NB4 (cell line): ENCODE measurements at regions not wholly inside any gene's neighbourhood (a gene's known extent, or its start where the extent isn't known, plus 50 kb on each side); places are given as distances from the start of the nearest gene placed in this dataset.
"Not testable (repeated sequence)": the region's sequence is repeated elsewhere in the genome, so short reads cannot be mapped to it uniquely, and the experiment has no call there.

Experiments used
- DNase-seq: peaks from one replicate; pipeline ENCODE4 v3.0.0; 2010; ENCODE audit warnings: low read depth
- H3K4me3 ChIP-seq: one replicate; pipeline ENCODE4 v1.5.1; 2011; ENCODE audit warnings: mild to moderate bottlenecking, low read depth, low read length, moderate library complexity
- MYC ChIP-seq: IDR thresholded peaks from 2 replicates; pipeline ENCODE4 v1.6.1; 2011; ENCODE audit warnings: low read depth, low read length
- POLR2A ChIP-seq: IDR thresholded peaks from 2 replicates; pipeline ENCODE4 v1.6.1; 2011; ENCODE audit warnings: mild to moderate bottlenecking; ENCODE audit not compliant: insufficient read length; ENCODE audit errors: extremely low read depth
- TF ChIP-seq, protein P1 (sequence below): IDR thresholded peaks from one replicate; pipeline ENCODE4 v1.5.1; 2012; ENCODE audit warnings: low read depth, low read length
- TF ChIP-seq, protein P2 (sequence below): IDR thresholded peaks from 2 replicates; pipeline ENCODE4 v1.6.1; 2011; ENCODE audit warnings: low read depth, low read length

DNA sequence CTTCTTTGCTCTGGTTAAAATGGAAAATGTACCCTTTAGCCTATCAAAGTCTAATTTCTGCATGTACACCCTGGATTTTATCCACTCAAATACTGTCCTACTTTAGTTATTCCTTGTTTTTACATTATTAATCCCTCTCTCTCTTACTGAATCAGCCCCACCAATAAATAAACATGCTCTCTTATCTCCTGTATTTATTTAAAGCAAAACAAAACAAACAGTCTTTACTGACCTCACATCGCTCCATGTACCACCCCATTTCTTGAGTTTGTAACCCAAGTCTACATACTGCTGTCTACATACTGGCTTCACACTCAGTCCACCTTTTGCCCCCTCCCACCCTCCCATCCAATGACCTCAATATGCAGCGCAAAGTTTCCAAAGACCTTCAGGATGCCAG, 113.3 kb upstream of the RORA start:
- H3K4me3 ChIP-seq, result no peak overlapping the region
- TF ChIP-seq MYC (no peak), POLR2A (no peak)
- TF ChIP-seq, protein P1, sequence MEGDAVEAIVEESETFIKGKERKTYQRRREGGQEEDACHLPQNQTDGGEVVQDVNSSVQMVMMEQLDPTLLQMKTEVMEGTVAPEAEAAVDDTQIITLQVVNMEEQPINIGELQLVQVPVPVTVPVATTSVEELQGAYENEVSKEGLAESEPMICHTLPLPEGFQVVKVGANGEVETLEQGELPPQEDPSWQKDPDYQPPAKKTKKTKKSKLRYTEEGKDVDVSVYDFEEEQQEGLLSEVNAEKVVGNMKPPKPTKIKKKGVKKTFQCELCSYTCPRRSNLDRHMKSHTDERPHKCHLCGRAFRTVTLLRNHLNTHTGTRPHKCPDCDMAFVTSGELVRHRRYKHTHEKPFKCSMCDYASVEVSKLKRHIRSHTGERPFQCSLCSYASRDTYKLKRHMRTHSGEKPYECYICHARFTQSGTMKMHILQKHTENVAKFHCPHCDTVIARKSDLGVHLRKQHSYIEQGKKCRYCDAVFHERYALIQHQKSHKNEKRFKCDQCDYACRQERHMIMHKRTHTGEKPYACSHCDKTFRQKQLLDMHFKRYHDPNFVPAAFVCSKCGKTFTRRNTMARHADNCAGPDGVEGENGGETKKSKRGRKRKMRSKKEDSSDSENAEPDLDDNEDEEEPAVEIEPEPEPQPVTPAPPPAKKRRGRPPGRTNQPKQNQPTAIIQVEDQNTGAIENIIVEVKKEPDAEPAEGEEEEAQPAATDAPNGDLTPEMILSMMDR, result no peak
- TF ChIP-seq, protein P2, sequence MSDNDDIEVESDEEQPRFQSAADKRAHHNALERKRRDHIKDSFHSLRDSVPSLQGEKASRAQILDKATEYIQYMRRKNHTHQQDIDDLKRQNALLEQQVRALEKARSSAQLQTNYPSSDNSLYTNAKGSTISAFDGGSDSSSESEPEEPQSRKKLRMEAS, result no peak
- DNase-seq, result no peak

DNA sequence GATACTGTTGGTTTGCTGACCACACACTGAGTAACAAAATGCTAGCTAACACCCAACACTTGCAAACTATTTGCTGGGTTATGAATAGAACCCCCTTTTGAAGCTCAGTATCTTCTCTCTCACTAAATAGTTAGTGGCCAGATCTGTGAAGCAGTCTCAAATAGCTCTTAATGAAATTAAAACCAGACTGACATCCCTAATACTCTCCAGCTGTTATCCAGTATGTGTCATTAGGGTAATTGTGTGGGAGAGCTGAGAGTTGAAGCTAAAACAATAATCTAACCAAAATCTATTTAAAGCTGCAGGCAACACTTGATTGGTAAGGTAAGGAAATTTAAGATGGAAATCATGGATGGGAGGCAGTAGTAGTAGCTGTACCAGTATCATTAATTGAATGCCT, 110.4 kb upstream of the RORA start:
- TF ChIP-seq, protein P1, result no peak
- TF ChIP-seq POLR2A (no peak), MYC (no peak)
- TF ChIP-seq, protein P2, result no peak
- H3K4me3 ChIP-seq, result no peak overlapping the region
- no peak for DNase-seq

DNA sequence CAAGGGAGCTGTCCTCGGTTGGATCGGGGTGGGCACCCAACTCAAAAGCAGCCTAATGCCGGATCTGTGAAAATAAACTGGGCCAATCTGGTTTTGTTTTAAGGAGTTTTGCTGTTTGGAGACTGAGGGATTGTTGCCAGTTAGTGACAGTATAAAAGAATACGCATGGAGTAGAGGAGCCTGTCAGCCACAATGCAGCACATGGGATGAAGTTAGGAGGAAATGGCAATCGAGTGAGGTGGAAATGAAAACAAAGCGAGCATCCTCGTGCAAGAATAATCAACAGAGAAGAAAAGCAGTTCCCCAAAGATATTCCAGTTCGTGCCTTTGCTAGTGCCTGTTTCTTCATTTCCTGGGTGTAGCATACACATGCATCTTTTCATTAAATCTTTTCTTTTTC, 108.4 kb upstream of the RORA start:
- TF ChIP-seq POLR2A (no peak), MYC (no peak)
- TF ChIP-seq, protein P1, result no peak
- TF ChIP-seq, protein P2, result no peak
- no peak overlapping the region for H3K4me3 ChIP-seq

DNA sequence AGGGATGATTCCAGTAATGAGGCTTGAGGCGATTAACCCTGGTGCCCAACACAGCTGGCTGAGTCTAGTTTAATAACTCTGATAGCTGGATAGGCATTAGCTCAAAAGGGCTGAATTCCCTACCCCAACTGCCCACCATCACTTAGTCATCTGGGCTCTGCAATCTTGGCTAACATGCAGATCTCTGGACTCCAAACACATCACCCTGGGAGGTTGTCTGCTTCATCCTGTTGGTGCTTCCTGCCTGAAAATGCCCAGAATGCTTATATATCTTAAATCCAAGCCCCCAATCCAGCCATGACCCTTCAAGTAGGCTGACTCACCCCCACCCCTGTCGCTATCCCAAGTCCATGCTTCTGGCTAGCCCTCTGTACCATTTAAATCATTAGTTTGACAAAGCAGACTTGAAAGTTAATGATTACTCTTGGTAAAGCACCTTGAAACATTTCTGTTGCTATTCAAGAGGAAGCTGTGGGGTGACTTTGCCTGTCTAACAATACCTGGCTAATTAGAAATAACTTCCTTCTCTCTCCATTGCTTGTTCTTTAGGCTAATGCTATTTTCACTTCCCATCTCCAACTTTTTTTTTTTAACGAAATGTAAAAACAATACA, 107.0 kb upstream of the RORA start:
- H3K4me3 ChIP-seq, result no peak overlapping the region
- DNase-seq, result no peak
- TF ChIP-seq MYC (no peak), POLR2A (no peak)
- TF ChIP-seq, protein P1, result no peak
- TF ChIP-seq, protein P2, result no peak

More for the DNA sequence above, 108.4 kb upstream of the RORA start:
- DNase-seq, result no peak

DNA sequence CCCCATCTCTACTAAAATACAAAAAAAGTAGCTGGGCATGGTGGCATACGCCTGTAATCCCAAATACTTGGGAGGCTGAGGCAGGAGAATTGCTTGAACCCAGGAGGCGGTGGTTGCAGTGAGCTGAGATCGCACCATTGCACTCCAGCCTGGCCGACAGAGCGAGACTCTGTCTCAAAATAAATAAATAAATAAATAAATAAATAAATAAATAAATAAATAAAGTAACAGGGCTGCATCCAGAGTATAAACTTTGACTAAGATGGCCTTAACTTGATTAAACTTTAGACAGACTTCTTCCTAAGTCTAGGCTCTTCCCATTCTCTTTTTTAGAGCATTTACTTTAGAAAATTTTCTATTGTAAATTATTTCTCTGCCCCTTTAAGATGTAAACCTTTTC, 105.6 kb upstream of the RORA start:
- DNase-seq, H3K4me3 ChIP-seq: not testable (repeated sequence)

DNA sequence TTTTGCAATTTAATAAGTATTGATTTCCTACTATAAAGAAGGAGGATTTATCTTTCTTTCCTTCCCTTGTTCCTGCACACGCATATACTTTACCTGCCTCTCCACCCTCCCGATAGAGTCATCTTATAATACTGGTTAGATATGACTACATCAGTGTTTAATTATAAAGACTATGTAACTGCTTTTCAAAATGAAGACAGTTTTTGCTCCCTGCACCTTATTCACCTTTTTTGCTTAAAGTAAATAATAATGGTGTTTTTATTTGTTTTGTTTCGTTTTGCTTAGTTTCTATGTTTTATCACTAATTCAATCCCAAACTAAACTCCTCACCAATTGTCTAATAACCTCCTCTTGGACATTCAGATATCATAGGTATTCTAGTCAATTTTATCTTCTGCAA, 101.9 kb upstream of the RORA start:
- no peak for DNase-seq
- TF ChIP-seq POLR2A (no peak), MYC (no peak)
- TF ChIP-seq, protein P2, result no peak
- TF ChIP-seq, protein P1, result no peak
- H3K4me3 ChIP-seq, result no peak overlapping the region
